NCI-H1417 (cell line): ENCODE measurements at regions not wholly inside any gene's neighbourhood (a gene's known extent, or its start where the extent isn't known, plus 50 kb on each side); places are given as distances from the start of the nearest gene placed in this dataset.

ENCODE experiments used
- DNase-seq, 3 experiments: peaks; one replicate each; lab custom pipeline; 2025; lab: John Stamatoyannopoulos, UW

- DNase-seq, result peak in 1 of 3 experiments; percentile 41
Observed at GRCh38 chr1:222171005-222171404, 376.9 kb downstream of the HHIPL2 start.

- no peak for DNase-seq
Observed at GRCh38 chr1:222168621-222169020, 379.3 kb downstream of the HHIPL2 start.

- DNase-seq, result no peak
Observed at GRCh38 chr1:222167896-222168295, 380.0 kb downstream of the HHIPL2 start.

- DNase-seq, result peak in 2 of 3 experiments; percentile 0 to 13
Observed at GRCh38 chr1:222167111-222167510, 380.8 kb downstream of the HHIPL2 start.

GRCh38 chr1:222165629-222166028, 382.3 kb downstream of the HHIPL2 start:
- DNase-seq, result no peak

GRCh38 chr1:222163895-222164294, 384.0 kb downstream of the HHIPL2 start:
- DNase-seq, result no peak

GRCh38 chr1:222161676-222162075, 386.2 kb downstream of the HHIPL2 start:
- DNase-seq, result no peak

GRCh38 chr1:222157612-222158011, 390.3 kb downstream of the HHIPL2 start:
- DNase-seq, result no peak

- DNase-seq, result peak in 1 of 3 experiments; percentile 28
Observed at GRCh38 chr1:222140206-222140605, 398.3 kb upstream of the DUSP10 start.

- DNase-seq, result no peak
Observed at GRCh38 chr1:222138095-222138494, 396.2 kb upstream of the DUSP10 start.

- no peak for DNase-seq
Observed at GRCh38 chr1:222136869-222137268, 395.0 kb upstream of the DUSP10 start.

GRCh38 chr1:222129041-222129440, 387.2 kb upstream of the DUSP10 start:
- DNase-seq, result no peak

GRCh38 chr1:222127526-222128152, 385.8 kb upstream of the DUSP10 start:
- no peak for DNase-seq

- no peak for DNase-seq
Observed at GRCh38 chr1:222127096-222127495, 385.2 kb upstream of the DUSP10 start.

GRCh38 chr1:222126052-222126451, 384.2 kb upstream of the DUSP10 start:
- no peak for DNase-seq

GRCh38 chr1:222124602-222125001, 382.7 kb upstream of the DUSP10 start:
- DNase-seq, result peak in 1 of 3 experiments; percentile 34

- DNase-seq, result no peak
Observed at GRCh38 chr1:222123111-222123510, 381.2 kb upstream of the DUSP10 start.

- no peak for DNase-seq
Observed at GRCh38 chr1:222117809-222118208, 375.9 kb upstream of the DUSP10 start.

- no peak for DNase-seq
Observed at GRCh38 chr1:222114536-222115156, 372.8 kb upstream of the DUSP10 start.

GRCh38 chr1:222109836-222110235, 367.9 kb upstream of the DUSP10 start:
- no peak for DNase-seq

- no peak for DNase-seq
Observed at GRCh38 chr1:222107975-222108374, 366.1 kb upstream of the DUSP10 start.

GRCh38 chr1:222107267-222107666, 365.4 kb upstream of the DUSP10 start:
- DNase-seq, result no peak

GRCh38 chr1:222106377-222106776, 364.5 kb upstream of the DUSP10 start:
- DNase-seq, result peak; percentile 1 to 78 (median 42)

- DNase-seq, result no peak
Observed at GRCh38 chr1:222105861-222106260, 364.0 kb upstream of the DUSP10 start.
